ENCODE measurements at regions not wholly inside any gene's neighbourhood (a gene's known extent, or its start where the extent isn't known, plus 50 kb on each side); places are given as distances from the start of the nearest gene placed in this dataset.

GRCh38 chr4:155529716-155530115 is 136.9 kb upstream of the GUCY1A1 start:
- TF ChIP-seq CTCF (conservative IDR thresholded peaks at IDR 0.05) (no peak), EZH2 (IDR thresholded peaks at IDR 0.05; ENCODE audit: low read depth) (no peak)
